ENCODE measurements at regions not wholly inside any gene's neighbourhood (a gene's known extent, or its start where the extent isn't known, plus 50 kb on each side); places are given as distances from the start of the nearest gene placed in this dataset.

DNA sequence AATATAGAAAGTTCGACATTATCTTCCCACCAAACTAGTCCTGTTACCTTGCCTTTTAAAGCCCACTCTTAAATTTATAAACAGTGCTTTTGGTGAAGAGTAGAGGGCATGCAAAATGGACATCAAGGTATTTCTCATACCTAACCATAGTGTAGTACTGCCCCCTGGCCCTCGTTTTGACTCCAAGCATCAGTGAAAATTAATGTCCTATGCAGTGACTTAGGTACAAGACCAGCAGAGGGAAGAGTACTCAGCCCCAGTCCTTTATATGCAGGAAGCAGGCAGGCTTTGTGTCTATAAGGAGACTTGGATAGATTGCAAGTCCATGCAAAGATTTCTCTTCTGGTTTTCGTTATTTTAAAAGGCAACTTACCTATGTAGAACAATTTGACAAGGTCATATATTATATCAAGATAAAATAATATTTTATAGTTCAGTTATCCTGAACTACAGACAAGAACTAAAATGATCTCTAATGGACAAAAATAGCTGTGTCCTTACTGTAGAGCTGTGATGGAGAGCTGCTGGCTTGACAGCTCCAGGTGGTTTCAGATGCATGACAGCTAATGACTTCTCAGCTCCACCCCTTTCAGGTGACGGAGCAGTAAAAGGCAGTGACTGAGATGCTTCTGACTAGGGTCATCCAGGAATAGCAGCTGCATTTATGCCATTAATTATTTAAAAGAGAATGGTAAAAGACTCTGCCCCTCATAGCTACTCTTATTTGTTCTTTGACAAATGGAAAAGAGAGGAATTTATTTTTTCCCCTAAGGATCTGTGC is 646.1 kb downstream of the SQOR start (continued):
- TF ChIP-seq, protein P1, sequence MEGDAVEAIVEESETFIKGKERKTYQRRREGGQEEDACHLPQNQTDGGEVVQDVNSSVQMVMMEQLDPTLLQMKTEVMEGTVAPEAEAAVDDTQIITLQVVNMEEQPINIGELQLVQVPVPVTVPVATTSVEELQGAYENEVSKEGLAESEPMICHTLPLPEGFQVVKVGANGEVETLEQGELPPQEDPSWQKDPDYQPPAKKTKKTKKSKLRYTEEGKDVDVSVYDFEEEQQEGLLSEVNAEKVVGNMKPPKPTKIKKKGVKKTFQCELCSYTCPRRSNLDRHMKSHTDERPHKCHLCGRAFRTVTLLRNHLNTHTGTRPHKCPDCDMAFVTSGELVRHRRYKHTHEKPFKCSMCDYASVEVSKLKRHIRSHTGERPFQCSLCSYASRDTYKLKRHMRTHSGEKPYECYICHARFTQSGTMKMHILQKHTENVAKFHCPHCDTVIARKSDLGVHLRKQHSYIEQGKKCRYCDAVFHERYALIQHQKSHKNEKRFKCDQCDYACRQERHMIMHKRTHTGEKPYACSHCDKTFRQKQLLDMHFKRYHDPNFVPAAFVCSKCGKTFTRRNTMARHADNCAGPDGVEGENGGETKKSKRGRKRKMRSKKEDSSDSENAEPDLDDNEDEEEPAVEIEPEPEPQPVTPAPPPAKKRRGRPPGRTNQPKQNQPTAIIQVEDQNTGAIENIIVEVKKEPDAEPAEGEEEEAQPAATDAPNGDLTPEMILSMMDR (IDR thresholded peaks at IDR 0.05; ENCODE audit: control extremely low read depth in 1 of 3, insufficient read depth in 1 of 3, low read depth in 1 of 3, low read length in 3 of 3): peak in 2 of 3 experiments; percentile 70 to 87; a peak in 3 of 4 replicates
- TF ChIP-seq TBP (IDR thresholded peaks at IDR 0.05; ENCODE audit: low read depth, low read length) (no peak), RAD21 (IDR thresholded peaks at IDR 0.05 in 1 of 2, conservative IDR thresholded peaks at IDR 0.05 in 1 of 2; ENCODE audit: low read depth in 2 of 2, low read length in 2 of 2) (peak; percentile 83), SRF (IDR thresholded peaks at IDR 0.05; ENCODE audit: low read depth, low read length) (no peak), CEBPB (IDR thresholded peaks at IDR 0.05; ENCODE audit: low read depth, low read length) (no peak), HDAC2 (IDR thresholded peaks at IDR 0.05; ENCODE audit: borderline replicate concordance in 1 of 2, low read depth in 2 of 2, low read length in 2 of 2) (no peak), SIX5 (IDR thresholded peaks at IDR 0.05; ENCODE audit: low read depth, low read length) (no peak)

Data from H1 (cell line).